ENCODE measurements at regions not wholly inside any gene's neighbourhood (a gene's known extent, or its start where the extent isn't known, plus 50 kb on each side); places are given as distances from the start of the nearest gene placed in this dataset.
"Not testable (repeated sequence)": the region's sequence is repeated elsewhere in the genome, so short reads cannot be mapped to it uniquely, and the experiment has no call there.

DNA sequence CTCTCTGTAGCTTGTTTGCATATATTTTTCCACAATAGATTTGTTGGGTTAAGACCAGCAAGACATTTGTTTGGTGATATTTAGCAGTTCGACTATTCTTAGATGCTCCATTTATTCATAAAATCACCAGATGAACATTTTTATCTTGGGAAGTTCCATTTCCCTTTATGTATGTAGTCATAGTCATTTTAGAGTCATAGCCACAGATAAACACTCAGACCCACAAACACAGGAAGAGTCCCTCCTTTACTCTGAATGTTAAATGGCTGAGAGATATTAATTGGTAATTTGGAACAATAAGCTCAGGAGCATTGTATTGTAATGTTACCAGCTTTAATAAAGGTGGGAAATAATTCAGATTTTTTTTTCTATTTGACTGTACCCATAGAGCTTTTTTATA is 1608.7 kb downstream of the STIM2 start:
- Histone ChIP-seq H3K4me1 (0 out of 20 replicates have a peak, but pooled peaks cover 0 to 7% (median 0%) of the 10 kb centered on the region in 10 experiments), H3K27ac (no peak overlapping the region), H3K36me3 (no peaks in the 10 kb centered on the region), H4K20me1 (no peaks in the 10 kb centered on the region), H3K27me3 (no peaks in the 10 kb centered on the region), H3K9ac (no peak overlapping the region), H3K4me3 (no peak overlapping the region), H3K4me2 (no peak overlapping the region), H3K9me3 (replicated peaks in 1 of 11) (no peaks in the 10 kb centered on the region)
- no peak for TF ChIP-seq Cebpa-rat (IDR thresholded peaks at IDR 0.05)

DNA sequence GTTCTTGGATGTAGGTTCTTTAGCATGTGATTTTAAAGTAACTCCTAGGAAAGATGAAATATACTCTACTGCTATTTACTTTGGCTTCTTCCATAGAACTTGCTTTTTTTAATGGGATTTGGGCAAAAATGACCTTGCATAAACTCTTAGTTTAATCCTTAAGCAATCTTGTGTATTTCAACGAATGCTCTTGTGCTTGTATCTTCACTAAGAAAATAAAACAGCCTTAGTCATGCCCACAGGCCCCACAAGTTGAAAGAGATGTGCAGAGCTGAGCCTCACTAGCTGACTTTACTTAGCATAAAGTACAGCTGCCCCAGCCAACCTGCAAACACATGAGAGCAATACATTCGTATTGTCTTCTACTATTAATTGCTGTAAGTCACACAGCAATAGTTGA is 1609.2 kb downstream of the STIM2 start:
- no peak overlapping the region for H3K4me2 ChIP-seq
- H3K9ac ChIP-seq: no peak overlapping the region
- no peaks in the 10 kb centered on the region for H4K20me1 ChIP-seq
- H3K27me3 ChIP-seq: no peaks in the 10 kb centered on the region
- H3K9me3 ChIP-seq (replicated peaks in 1 of 11): no peaks in the 10 kb centered on the region
- no peaks in the 10 kb centered on the region for H3K36me3 ChIP-seq
- H3K4me1 ChIP-seq: 0 out of 20 replicates have a peak, but pooled peaks cover 0 to 7% (median 0%) of the 10 kb centered on the region in 10 experiments
- no peak overlapping the region for H3K27ac ChIP-seq
- no peak overlapping the region for H3K4me3 ChIP-seq
- no peak for TF ChIP-seq Cebpa-rat (IDR thresholded peaks at IDR 0.05)

DNA sequence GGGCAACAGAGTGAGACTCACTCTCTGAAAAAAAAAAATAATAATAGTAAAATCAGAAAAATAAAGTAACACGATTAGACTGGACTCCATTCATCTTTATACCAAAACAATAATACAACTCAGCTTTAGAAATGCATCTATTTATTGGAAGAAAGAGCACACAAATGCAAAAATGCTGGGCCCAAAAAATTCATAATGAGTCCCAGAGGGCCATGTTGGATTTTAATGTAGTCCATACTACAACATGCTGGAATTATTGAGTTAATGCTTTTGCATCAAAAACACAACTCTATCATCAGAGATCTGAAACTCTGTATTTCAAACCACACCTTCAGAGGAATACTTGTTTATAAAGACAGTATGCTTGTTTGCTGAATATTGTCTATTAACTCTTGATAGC is 1614.7 kb downstream of the STIM2 start:
- H3K27ac ChIP-seq: no peak overlapping the region
- no peak overlapping the region for H3K9ac ChIP-seq
- H3K9me3 ChIP-seq (replicated peaks in 1 of 11): no peaks in the 10 kb centered on the region
- no peak overlapping the region for H3K4me2 ChIP-seq
- H3K36me3 ChIP-seq: no peaks in the 10 kb centered on the region
- H3K27me3 ChIP-seq: no peaks in the 10 kb centered on the region
- H3K4me1 ChIP-seq: 0 out of 20 replicates have a peak, but pooled peaks cover 0 to 7% (median 0%) of the 10 kb centered on the region in 10 experiments
- H4K20me1 ChIP-seq: no peaks in the 10 kb centered on the region
- H3K4me3 ChIP-seq: no peak overlapping the region
- no peak for TF ChIP-seq Cebpa-rat (IDR thresholded peaks at IDR 0.05)

DNA sequence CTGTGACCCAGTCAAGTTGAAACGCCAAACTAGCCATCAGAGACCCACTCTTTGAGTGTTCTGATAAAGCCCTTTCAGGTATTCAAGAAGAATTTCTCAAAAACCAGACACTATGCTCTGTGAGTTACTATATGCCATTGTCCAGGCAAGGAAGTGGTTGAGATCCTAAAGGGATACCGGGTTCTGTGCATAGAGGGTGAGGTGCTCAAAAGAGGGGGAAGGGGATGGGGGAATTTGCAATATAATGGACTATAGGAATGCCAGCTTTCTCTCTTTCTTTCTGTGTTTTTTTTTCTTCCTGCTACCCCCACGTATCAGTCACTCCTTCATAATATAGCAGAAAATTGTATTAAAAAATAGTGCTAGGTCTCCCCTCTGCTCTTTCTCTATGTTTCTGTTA is 1619.0 kb downstream of the STIM2 start:
- no peak for TF ChIP-seq Cebpa-rat (IDR thresholded peaks at IDR 0.05)
- no peaks in the 10 kb centered on the region for H4K20me1 ChIP-seq

DNA sequence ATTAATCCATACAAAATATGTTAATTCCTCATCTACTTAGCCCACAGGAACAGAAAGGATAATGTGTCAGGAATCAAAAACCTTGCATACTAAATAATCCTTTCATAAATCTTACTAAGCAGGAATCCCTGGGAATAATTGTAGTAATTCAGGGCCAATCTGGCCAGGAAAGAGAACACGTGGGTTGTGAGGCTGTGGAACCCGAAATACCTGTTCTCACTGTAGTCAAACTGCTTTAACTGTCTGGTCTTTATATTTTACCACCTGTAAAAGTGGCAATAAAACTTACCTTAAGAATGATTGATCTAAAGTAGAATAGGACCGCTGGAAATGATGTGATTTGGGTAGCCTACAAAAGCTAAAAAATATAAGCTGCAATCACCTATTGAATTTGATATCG is 1620.9 kb downstream of the STIM2 start:
- Histone ChIP-seq H3K36me3 (no peaks in the 10 kb centered on the region), H4K20me1 (no peaks in the 10 kb centered on the region), H3K4me2 (no peak overlapping the region), H3K27ac (no peak overlapping the region), H3K4me3 (no peak overlapping the region), H3K9ac (no peak overlapping the region), H3K9me3 (replicated peaks in 1 of 11) (no peaks in the 10 kb centered on the region), H3K4me1 (no peaks in the 10 kb centered on the region), H3K27me3 (no peaks in the 10 kb centered on the region)
- no peak for TF ChIP-seq Cebpa-rat (IDR thresholded peaks at IDR 0.05)

More for the DNA sequence above, 1619.0 kb downstream of the STIM2 start:
- H3K4me1 ChIP-seq: no peaks in the 10 kb centered on the region
- H3K27me3 ChIP-seq: no peaks in the 10 kb centered on the region
- H3K4me2 ChIP-seq: no peak overlapping the region
- H3K36me3 ChIP-seq: no peaks in the 10 kb centered on the region
- H3K27ac ChIP-seq: no peak overlapping the region
- no peaks in the 10 kb centered on the region for H3K9me3 ChIP-seq (replicated peaks in 1 of 11)
- H3K4me3 ChIP-seq: no peak overlapping the region
- H3K9ac ChIP-seq: no peak overlapping the region

DNA sequence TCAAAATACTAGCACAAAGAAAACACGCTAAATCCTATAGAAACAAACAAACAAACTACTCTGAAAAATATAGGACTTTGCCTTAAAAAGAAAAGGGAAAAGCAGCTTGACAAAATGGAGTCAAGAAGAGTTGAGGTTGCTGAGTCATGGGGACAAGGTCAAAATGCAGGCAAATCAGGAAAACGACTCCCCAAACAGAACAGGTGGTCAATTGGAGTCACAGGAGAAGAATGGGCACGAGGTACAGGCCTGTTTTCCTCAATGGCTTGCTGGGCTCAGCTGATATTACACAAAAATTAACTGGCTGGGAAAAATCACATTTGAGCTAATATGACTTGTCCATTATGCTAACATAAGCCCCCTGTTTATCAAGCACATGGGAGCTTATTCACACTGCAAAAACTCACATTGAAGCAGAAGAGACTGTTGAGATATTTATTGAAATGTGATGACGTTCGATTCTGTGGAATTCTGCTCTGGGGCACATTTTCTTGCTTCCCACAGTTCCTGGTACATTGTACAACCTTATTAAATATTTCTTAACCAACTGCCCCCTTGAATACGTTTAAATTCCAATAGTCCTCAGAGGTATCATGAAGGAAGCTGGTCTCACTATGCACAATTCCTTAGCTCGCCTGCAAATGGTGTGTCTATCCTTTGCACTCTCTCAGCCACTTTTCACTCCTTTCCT is 1622.1 kb downstream of the STIM2 start:
- H3K27me3 ChIP-seq: no peaks in the 10 kb centered on the region
- H3K4me1 ChIP-seq: no peaks in the 10 kb centered on the region
- no peak overlapping the region for H3K27ac ChIP-seq
- no peak overlapping the region for H3K4me3 ChIP-seq
- no peak overlapping the region for H3K4me2 ChIP-seq
- no peak for TF ChIP-seq Cebpa-rat (IDR thresholded peaks at IDR 0.05)
- H4K20me1 ChIP-seq: no peaks in the 10 kb centered on the region
- no peak overlapping the region for H3K9ac ChIP-seq
- no peaks in the 10 kb centered on the region for H3K9me3 ChIP-seq (replicated peaks in 1 of 11)
- no peaks in the 10 kb centered on the region for H3K36me3 ChIP-seq

DNA sequence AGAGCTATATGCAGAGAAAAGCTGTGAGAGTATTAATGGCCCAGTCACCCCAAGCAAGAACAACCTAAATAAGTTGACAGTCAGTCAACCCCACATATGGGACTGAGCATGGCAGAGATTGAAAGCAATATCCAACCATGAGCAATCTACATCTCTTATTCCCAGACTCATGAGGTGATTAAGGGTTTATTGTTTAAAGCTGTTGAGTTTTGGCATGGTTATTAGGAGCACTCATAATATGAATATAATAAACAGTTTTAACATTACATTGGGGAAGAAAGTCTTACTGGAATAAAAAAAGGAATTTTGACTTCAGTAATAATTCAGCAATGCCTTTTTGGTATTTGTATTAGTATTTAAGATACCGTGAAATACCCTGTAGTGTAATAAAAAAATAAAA is 1627.4 kb downstream of the STIM2 start:
- H3K9me3 ChIP-seq (replicated peaks in 1 of 11): no peaks in the 10 kb centered on the region
- no peaks in the 10 kb centered on the region for H3K4me1 ChIP-seq
- no peak overlapping the region for H3K4me2 ChIP-seq
- no peaks in the 10 kb centered on the region for H3K36me3 ChIP-seq
- no peaks in the 10 kb centered on the region for H4K20me1 ChIP-seq
- no peak overlapping the region for H3K9ac ChIP-seq
- H3K4me3 ChIP-seq: no peak overlapping the region
- TF ChIP-seq Cebpa-rat (IDR thresholded peaks at IDR 0.05): no peak
- H3K27ac ChIP-seq: no peak overlapping the region
- no peaks in the 10 kb centered on the region for H3K27me3 ChIP-seq

DNA sequence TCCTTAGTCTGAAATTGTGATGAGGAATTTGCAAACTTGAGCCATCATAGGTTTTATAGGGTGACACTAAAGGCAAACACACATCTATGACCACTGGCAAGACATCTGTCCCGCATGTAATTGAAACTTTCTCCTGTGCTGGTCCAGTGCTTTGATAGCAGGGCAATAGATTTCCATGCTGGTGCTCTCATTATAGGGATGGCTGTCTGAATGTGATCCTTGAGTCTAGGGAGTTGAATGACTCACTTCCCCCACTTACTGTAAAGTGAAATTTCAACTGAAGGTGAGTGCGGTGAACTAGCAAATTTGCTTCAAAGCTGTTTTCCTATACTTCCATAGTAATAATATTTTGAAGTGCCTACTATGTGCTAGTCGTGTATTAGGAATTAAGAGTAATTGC is 1630.0 kb downstream of the STIM2 start:
- Histone ChIP-seq H3K9me3 (replicated peaks in 1 of 11) (no peaks in the 10 kb centered on the region), H3K4me2 (no peak overlapping the region), H3K4me3 (no peak overlapping the region), H3K27me3 (no peaks in the 10 kb centered on the region), H4K20me1 (no peaks in the 10 kb centered on the region), H3K36me3 (no peaks in the 10 kb centered on the region), H3K27ac (no peak overlapping the region), H3K9ac (no peak overlapping the region), H3K4me1 (no peaks in the 10 kb centered on the region)
- TF ChIP-seq Cebpa-rat (IDR thresholded peaks at IDR 0.05): no peak

DNA sequence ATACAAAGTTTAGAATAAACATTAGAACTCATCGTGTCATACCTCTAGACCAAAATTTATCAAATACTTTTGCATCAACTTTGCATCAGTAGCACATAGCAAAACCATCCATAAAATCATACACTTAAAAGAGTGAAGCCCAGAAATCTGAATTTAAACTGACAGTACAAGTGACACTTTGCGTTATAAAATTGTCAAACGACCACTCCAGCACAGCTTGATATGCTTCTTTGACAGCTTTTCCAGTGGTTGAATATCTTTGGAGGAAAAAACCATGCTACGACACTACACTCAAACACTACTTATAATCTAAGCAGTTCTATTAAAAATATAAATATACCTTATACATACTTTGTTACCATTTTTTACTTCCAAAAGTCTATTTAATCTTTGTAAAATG is 1644.4 kb downstream of the STIM2 start:
- Histone ChIP-seq H3K4me1 (no peaks in the 10 kb centered on the region), H3K9me3 (replicated peaks in 1 of 11) (peaks cover 0 to 7% (median 0%) of the 10 kb centered on the region in 11 experiments; a peak in 2 of 22 replicates), H3K4me3 (no peak overlapping the region), H3K36me3 (no peaks in the 10 kb centered on the region), H4K20me1 (no peaks in the 10 kb centered on the region), H3K27me3 (no peaks in the 10 kb centered on the region), H3K4me2 (no peak overlapping the region), H3K27ac (no peak overlapping the region), H3K9ac (no peak overlapping the region)
- TF ChIP-seq Cebpa-rat (IDR thresholded peaks at IDR 0.05): no peak

DNA sequence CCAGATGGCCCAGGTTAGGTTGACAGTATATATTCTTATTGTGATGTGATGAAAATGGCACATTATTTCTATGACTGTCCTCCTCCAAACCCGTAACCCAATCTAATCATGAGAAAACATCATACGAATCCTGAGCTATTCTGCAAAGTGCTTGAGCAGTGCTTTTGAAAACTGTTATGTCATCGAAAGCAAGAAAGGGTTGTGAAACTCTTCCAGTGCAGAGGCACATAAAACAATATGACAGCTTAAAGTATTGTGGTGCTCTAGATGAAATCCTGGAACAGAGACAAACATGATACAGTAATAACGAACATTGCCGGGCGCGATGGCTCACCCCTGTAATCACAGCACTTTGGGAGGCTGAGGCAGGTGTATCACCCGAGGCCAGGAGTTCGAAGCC is 1648.0 kb downstream of the STIM2 start:
- Histone ChIP-seq H3K4me1 (no peaks in the 10 kb centered on the region), H3K9ac (no peak overlapping the region), H3K4me2 (no peak overlapping the region), H3K4me3 (no peak overlapping the region), H3K27ac (no peak overlapping the region), H4K20me1 (no peaks in the 10 kb centered on the region), H3K36me3 (no peaks in the 10 kb centered on the region), H3K9me3 (replicated peaks in 1 of 11) (peaks cover 0 to 7% (median 0%) of the 10 kb centered on the region in 11 experiments; a peak in 2 of 22 replicates), H3K27me3 (no peaks in the 10 kb centered on the region)
- TF ChIP-seq Cebpa-rat (IDR thresholded peaks at IDR 0.05): no peak

DNA sequence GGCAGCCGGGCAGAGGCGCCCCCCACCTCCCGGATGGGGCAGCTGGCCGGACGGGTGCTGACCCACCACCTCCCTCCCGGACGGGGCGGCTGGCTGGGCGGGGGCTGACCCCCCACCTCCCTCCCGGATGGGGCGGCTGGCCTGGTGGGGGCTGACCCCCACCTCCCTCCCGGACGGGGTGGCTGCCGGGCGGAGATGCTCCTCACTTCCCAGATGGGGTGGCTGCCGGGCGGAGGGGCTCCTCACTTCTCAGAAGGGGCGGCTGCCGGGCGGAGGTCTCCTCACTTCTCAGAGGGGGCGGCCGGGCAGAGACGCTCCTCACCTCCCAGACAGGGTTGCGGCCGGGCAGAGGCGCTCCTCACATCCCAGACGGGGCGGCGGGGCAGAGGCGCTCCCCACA is 1654.1 kb downstream of the STIM2 start:
- not testable (repeated sequence) for H3K36me3 ChIP-seq; H3K9me3 ChIP-seq (replicated peaks in 1 of 11); H3K4me3 ChIP-seq; H4K20me1 ChIP-seq; H3K27me3 ChIP-seq; H3K27ac ChIP-seq; H3K4me1 ChIP-seq; H3K9ac ChIP-seq; H3K4me2 ChIP-seq

Data from BLaER1 treated with 17β-estradiol and CSF1 and Interleukin-3, amounts not matched to agents 10 nM and 100 nM (cell line).